Endothelial cell of hepatic sinusoid (primary cell): ENCODE measurements at regions not wholly inside any gene's neighbourhood (a gene's known extent, or its start where the extent isn't known, plus 50 kb on each side); places are given as distances from the start of the nearest gene placed in this dataset.
"Not testable (repeated sequence)": the region's sequence is repeated elsewhere in the genome, so short reads cannot be mapped to it uniquely, and the experiment has no call there.

Source experiments
- in situ Hi-C: cut with HindIII; loops from 2 replicates; pipeline ENCODE4 v1.10.0; 2017; ENCODE audit warnings: low sequenced_read_pairs

DNA sequence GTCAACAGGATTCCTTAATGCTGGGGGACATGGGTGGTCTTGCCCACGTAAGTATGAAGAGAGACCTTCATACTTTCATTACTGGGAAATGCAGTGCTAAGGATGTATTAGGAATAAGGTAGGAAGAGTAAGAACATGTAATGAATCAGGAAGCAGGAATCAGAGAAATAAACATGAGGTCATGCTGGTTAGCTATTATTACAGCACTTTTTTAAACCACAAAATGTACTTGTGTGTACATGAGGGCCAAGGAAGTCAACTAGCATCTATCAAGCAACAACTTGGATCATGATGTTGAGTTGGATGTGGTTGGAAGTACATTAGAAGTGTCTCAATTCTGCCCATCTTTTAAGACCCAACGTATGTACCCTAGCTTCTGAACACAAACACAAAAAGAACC lies 63.5 kb upstream of the E2F3 start:
- in situ Hi-C loops = no loop called here

DNA sequence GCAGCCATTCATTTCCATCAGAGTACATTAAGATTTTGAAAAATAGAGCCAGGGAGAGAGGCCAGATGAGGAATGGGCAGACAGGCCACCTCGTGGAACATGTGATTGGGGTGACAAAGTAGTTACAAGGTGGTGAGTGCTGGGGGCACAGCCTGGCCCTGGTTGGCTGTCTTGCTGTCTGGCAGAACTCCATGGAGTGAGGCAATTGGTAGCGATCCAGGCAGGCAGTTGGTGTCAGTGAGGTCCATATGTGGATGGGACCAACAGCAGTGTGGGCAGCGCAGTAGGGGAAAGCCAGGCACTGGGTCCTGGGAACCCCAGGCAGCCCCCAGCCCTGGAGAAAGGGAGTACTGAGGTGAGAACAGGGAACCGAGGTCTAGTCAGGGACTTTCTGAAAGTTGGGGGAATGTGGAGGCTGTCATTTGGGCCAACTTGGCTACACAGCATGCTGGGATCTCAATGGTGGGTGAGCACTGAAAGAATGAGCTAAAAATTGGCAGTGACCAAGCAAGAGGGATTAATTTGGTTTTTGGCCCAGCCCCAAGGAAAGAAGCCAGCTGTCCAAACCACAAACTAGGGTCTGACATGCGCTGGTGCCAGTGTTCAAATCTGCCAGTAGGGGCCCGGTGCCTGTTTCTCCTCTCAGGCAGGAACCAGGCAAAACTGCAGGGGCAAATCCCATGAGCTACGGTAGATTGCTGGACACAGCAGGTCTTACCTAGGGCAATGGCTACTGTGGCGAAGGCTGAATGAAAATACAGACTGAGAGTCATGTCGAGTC lies 61.4 kb upstream of the E2F3 start:
- in situ Hi-C loops = no loop called here

DNA sequence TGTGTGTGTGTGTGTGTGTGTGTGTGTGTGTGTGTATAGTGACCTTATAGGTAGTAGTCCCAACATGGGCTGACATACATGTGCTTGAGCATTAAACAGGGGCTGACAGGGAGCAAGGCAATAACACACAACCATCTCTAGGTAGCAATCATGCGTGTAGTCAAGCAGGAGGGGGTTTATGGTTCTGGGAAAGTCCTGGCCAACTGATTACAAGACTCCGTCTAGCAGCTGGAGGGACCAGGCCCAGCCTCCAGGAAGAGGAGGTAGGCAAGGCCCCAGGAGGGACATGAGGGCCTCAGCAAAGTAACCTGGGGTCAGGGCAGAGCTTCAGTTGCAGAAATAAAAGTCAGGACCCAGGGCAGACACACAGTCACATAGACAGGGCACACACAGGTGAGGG lies 60.6 kb upstream of the E2F3 start:
- in situ Hi-C loops = no loop called here

DNA sequence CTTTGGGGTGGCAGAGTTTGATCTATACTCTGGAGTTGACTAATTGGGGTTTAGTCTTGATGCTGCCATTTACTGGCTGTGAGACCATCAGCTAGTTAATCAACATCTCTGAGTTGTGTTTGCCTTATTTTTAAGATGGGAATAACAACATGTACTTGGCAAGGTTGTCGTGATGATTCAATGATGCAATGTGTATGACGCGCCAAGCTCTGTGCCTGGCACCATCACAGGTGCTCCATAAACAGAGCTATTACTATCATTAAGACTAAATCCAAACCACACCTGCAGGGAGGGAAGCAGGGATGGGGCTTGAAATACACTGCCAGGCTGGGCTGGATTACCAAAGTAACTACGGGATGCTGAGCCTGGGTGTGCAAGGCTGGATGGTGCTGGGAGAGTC lies 60.1 kb upstream of the E2F3 start:
- in situ Hi-C loops = no loop called here

DNA sequence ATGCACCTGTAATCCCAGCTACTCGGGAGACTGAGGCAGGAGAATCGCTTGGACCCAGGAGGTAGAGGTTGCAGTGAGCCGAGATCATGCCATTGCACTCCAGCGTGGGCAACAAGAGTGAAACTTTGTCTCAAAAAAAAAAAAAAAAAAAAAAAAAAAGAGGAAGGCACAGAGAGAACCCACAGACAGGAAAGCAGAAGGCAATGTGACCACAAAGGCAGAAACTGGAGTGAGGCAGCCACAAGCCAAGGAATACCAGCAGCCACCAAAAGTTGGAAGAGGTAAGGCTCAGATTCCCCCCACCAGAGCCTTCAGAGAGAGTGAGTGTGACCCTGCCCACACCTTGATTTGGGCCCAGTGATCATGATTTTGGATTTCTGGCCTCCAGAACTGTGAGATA lies 54.7 kb upstream of the E2F3 start:
- in situ Hi-C loops = not testable (repeated sequence)

DNA sequence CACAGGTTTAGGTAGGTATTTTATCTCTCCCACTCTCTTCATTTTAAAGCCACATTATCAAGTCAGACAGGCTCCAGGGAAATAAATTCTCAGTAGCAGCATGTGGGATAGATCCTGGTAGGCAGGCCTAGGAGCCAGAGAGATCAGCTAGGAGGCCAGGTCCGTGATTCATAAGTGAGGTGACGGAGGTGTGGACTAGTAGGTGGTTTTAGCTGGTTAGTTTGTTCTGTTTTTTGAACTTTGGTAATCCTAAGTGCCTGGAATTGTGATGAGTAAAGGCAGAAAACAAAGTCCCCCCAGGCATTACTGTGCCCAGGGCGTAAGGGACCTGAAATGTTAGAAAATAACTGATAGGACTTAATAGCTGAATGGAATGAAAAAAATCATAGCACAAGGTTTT lies 53.6 kb upstream of the E2F3 start:
- in situ Hi-C loops = no loop called here

DNA sequence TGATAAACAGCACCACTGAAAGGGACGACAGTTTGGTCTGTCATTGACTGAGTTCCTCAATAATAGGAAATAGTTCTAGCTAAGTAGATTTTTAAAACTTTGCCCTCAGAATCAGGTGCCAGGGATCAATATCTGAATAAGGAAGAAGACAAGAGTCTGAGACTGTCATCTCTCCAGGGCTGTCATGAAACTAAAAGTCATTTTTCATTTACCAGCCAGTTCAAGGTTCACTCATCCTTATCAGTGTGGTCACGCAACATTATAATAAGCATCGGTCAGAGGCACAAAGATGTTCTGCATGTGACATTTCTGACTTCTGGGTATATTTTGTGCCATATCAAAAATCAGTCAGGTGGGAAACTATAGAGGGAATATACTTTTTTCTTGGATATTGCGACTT lies 52.5 kb upstream of the E2F3 start:
- in situ Hi-C loops = no loop called here

DNA sequence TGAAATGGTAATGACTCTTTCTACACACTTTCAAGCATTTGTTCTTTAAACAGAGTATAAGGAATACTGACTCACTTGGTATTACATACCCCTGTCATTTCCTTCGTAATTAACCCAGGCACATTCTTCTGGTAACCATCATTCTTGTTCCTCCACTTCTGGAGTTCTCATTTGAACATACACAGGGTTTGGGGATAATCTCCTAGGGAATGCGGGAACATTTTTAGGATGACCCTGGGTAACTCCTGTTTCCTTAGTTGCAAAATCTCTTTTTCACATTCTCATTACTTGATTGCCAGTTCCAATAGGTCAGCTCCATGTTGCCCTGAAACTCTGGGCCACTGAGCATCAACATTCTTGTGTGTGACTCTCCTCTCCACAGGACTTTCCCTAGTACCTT lies 51.5 kb upstream of the E2F3 start:
- in situ Hi-C loops = no loop called here

DNA sequence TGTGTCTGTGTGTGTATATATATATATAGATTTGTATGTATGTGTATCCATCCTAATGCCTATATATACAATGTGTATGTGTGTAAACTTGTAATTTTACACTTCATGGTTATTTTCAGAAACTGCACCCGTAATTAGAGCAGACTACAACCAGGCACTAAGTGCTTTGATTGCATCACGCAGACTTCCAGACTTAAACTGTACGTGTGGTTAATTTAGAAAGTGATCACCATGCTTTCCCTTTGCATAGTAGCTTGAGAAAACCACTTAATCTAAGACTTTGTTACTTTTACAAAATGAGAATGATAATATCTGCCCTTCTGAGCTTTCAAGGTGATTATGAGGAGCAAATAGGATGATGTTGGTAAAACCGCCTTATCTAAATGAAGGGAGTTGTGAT lies 50.1 kb upstream of the E2F3 start:
- in situ Hi-C loops = no loop called here
